Liver (tissue), 8 donors: ENCODE measurements at regions not wholly inside any gene's neighbourhood (a gene's known extent, or its start where the extent isn't known, plus 50 kb on each side); places are given as distances from the start of the nearest gene placed in this dataset.

Source experiments
- DNase-seq: peaks from one replicate; pipeline ENCODE4 v3.0.0-alpha.2; 2017; ENCODE audit warnings: low spot score
- H3K27ac ChIP-seq, 2 donors: one replicate each; pipeline ENCODE4 v1.7.0; 2013; ENCODE audit warnings: inconsistent platforms in 2 of 2, low read length in 2 of 2, control low read depth in 1 of 2, low read depth in 1 of 2, mild to moderate bottlenecking in 1 of 2
- H3K27me3 ChIP-seq, 4 donors: one replicate each; pipeline versions ENCODE4 v1.6.1 to v1.7.0; 2013; ENCODE audit warnings: low read length in 3 of 4, inconsistent platforms in 1 of 4, mild to moderate bottlenecking in 1 of 4, moderate library complexity in 1 of 4; ENCODE audit not compliant: control insufficient read depth in 4 of 4, insufficient read depth in 4 of 4
- H3K36me3 ChIP-seq, 4 donors: one replicate each; pipeline versions ENCODE4 v1.6.1 to v1.7.0; 2013; ENCODE audit warnings: low read length in 3 of 4, mild to moderate bottlenecking in 3 of 4, low read depth in 1 of 4, moderate library complexity in 1 of 4; ENCODE audit not compliant: control insufficient read depth in 4 of 4, insufficient read depth in 3 of 4
- H3K4me1 ChIP-seq, 4 donors: one replicate each; pipeline versions ENCODE4 v1.6.1 to v1.7.0; 2013; ENCODE audit warnings: low read length in 3 of 4, mild to moderate bottlenecking in 3 of 4, moderate library complexity in 1 of 4; ENCODE audit not compliant: control insufficient read depth in 4 of 4, insufficient read depth in 4 of 4
- H3K4me3 ChIP-seq, 3 donors: one replicate each; pipeline versions ENCODE4 v1.6.1 to v1.7.0; 2013; ENCODE audit warnings: low read length in 3 of 3, control low read depth in 1 of 3, low read depth in 1 of 3, mild to moderate bottlenecking in 1 of 3
- H3K9ac ChIP-seq, 2 donors: one replicate each; pipeline ENCODE4 v1.7.0; 2013; ENCODE audit warnings: low read length in 2 of 2, mild to moderate bottlenecking in 2 of 2, moderate library complexity in 2 of 2, control low read depth in 1 of 2, low read depth in 1 of 2
- H3K9me3 ChIP-seq, 4 donors: one replicate each; pipeline versions ENCODE4 v1.6.1 to v1.7.0; 2013; ENCODE audit warnings: low read length in 3 of 4; ENCODE audit not compliant: control insufficient read depth in 4 of 4
- ATF3 ChIP-seq: IDR thresholded peaks from 2 replicates; pipeline ENCODE4 v1.6.1; 2016; ENCODE audit warnings: antibody characterized with exemption
- EGR1 ChIP-seq, 2 donors: IDR thresholded peaks; 2 replicates each; pipeline ENCODE4 v1.6.1; 2016 to 2018; ENCODE audit warnings: antibody characterized with exemption in 2 of 2, low read depth in 2 of 2
- FOXA2 ChIP-seq: IDR thresholded peaks from 2 replicates; pipeline ENCODE4 v1.6.1; 2016; ENCODE audit warnings: antibody characterized with exemption
- HNF4G ChIP-seq: IDR thresholded peaks from 2 replicates; pipeline ENCODE4 v1.6.1; 2016; ENCODE audit warnings: antibody characterized with exemption
- JUND ChIP-seq, 2 donors: IDR thresholded peaks; 2 replicates each; pipeline ENCODE4 v1.6.1; 2016; ENCODE audit warnings: antibody characterized with exemption in 2 of 2
- NR2F2 ChIP-seq: IDR thresholded peaks from 2 replicates; pipeline ENCODE4 v1.6.1; 2016; ENCODE audit warnings: antibody characterized with exemption
- RAD21 ChIP-seq, 2 donors: IDR thresholded peaks; 2 replicates each; pipeline ENCODE4 v1.6.1; 2016; ENCODE audit warnings: antibody characterized with exemption in 2 of 2, mild to moderate bottlenecking in 2 of 2
- SP1 ChIP-seq: IDR thresholded peaks from 2 replicates; pipeline ENCODE4 v1.6.1; 2018; ENCODE audit warnings: antibody characterized with exemption, mild to moderate bottlenecking
- TAF1 ChIP-seq: conservative IDR thresholded peaks from 2 replicates; pipeline ENCODE4 v1.6.1; 2016; ENCODE audit warnings: antibody characterized with exemption, mild to moderate bottlenecking
- YY1 ChIP-seq: IDR thresholded peaks from 2 replicates; pipeline ENCODE4 v1.6.1; 2016; ENCODE audit warnings: antibody characterized with exemption, mild to moderate bottlenecking
- ZBTB33 ChIP-seq: IDR thresholded peaks from 2 replicates; pipeline ENCODE4 v1.6.1; 2016; ENCODE audit warnings: antibody characterized with exemption
- WGBS: extraction: QIAGEN DNeasy Blood & Tissue Kit; methylation state at CpG from one replicate; pipeline ENCODE4 v1.1.7; 2013; 5-methylcytosine and 5-hydroxymethylcytosine counted together
- TF ChIP-seq, protein P1 (sequence below): IDR thresholded peaks from 2 replicates; pipeline ENCODE4 v1.6.1; 2016; ENCODE audit warnings: antibody characterized with exemption
- TF ChIP-seq, protein P2 (sequence below): IDR thresholded peaks from 2 replicates; pipeline ENCODE4 v1.6.1; 2016; ENCODE audit warnings: antibody characterized with exemption, mild to moderate bottlenecking
- TF ChIP-seq, protein P3 (sequence below): fragments of 150-350 bp; IDR thresholded peaks from 2 replicates; pipeline ENCODE4 v1.5.1; 2017; ENCODE audit warnings: improper control_type of control experiment, low read depth, low read length; ENCODE audit not compliant: missing input control
- donor health status: healthy.
- donor health status: healthy.
- donor health status: healthy.
- donor health status: healthy.
- donor health status: healthy.

- Histone ChIP-seq H3K36me3 (no peaks in the 10 kb centered on the region), H3K4me3 (no peak overlapping the region), H3K9me3 (no peaks in the 10 kb centered on the region), H3K27ac (no peak overlapping the region), H3K4me1 (no peaks in the 10 kb centered on the region), H3K9ac (no peak overlapping the region), H3K27me3 (no peaks in the 10 kb centered on the region)
- 91% methylated on average over 23 of the region's 23 CpGs for WGBS
- TF ChIP-seq ZBTB33, result no peak
- no peak for TF ChIP-seq RAD21 (IDR thresholded peaks at IDR 0.05)
- TF ChIP-seq ATF3, result no peak
- no peak for TF ChIP-seq FOXA2
- TF ChIP-seq NR2F2, result no peak
- no peak for DNase-seq
These were observed 159.2 kb upstream of the PITRM1 start for GRCh38 chr10:3331690-3332230.

- no peaks in the 10 kb centered on the region for H3K27me3 ChIP-seq
- no peak for DNase-seq
- no peaks in the 10 kb centered on the region for H3K4me1 ChIP-seq
- no peaks in the 10 kb centered on the region for H3K9me3 ChIP-seq
- no peaks in the 10 kb centered on the region for H3K36me3 ChIP-seq
- H3K9ac ChIP-seq, result no peak overlapping the region
- TF ChIP-seq YY1, result no peak
- no peak for TF ChIP-seq SP1
- TF ChIP-seq, protein P1, sequence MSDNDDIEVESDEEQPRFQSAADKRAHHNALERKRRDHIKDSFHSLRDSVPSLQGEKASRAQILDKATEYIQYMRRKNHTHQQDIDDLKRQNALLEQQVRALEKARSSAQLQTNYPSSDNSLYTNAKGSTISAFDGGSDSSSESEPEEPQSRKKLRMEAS, result no peak
- TF ChIP-seq, protein P2, sequence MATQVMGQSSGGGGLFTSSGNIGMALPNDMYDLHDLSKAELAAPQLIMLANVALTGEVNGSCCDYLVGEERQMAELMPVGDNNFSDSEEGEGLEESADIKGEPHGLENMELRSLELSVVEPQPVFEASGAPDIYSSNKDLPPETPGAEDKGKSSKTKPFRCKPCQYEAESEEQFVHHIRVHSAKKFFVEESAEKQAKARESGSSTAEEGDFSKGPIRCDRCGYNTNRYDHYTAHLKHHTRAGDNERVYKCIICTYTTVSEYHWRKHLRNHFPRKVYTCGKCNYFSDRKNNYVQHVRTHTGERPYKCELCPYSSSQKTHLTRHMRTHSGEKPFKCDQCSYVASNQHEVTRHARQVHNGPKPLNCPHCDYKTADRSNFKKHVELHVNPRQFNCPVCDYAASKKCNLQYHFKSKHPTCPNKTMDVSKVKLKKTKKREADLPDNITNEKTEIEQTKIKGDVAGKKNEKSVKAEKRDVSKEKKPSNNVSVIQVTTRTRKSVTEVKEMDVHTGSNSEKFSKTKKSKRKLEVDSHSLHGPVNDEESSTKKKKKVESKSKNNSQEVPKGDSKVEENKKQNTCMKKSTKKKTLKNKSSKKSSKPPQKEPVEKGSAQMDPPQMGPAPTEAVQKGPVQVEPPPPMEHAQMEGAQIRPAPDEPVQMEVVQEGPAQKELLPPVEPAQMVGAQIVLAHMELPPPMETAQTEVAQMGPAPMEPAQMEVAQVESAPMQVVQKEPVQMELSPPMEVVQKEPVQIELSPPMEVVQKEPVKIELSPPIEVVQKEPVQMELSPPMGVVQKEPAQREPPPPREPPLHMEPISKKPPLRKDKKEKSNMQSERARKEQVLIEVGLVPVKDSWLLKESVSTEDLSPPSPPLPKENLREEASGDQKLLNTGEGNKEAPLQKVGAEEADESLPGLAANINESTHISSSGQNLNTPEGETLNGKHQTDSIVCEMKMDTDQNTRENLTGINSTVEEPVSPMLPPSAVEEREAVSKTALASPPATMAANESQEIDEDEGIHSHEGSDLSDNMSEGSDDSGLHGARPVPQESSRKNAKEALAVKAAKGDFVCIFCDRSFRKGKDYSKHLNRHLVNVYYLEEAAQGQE, result no peak
- TF ChIP-seq, protein P3, sequence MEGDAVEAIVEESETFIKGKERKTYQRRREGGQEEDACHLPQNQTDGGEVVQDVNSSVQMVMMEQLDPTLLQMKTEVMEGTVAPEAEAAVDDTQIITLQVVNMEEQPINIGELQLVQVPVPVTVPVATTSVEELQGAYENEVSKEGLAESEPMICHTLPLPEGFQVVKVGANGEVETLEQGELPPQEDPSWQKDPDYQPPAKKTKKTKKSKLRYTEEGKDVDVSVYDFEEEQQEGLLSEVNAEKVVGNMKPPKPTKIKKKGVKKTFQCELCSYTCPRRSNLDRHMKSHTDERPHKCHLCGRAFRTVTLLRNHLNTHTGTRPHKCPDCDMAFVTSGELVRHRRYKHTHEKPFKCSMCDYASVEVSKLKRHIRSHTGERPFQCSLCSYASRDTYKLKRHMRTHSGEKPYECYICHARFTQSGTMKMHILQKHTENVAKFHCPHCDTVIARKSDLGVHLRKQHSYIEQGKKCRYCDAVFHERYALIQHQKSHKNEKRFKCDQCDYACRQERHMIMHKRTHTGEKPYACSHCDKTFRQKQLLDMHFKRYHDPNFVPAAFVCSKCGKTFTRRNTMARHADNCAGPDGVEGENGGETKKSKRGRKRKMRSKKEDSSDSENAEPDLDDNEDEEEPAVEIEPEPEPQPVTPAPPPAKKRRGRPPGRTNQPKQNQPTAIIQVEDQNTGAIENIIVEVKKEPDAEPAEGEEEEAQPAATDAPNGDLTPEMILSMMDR, result no peak
- no peak for TF ChIP-seq TAF1
- TF ChIP-seq HNF4G, result no peak
- no peak for TF ChIP-seq NR2F2
- TF ChIP-seq EGR1 (IDR thresholded peaks at IDR 0.05; ENCODE audit: low read depth in 2 of 2), result no peak
- TF ChIP-seq JUND (IDR thresholded peaks at IDR 0.05), result no peak
- TF ChIP-seq FOXA2, result no peak
- H3K4me3 ChIP-seq, result no peak overlapping the region
- WGBS, result 90% methylated on average over 17 of the region's 17 CpGs
- H3K27ac ChIP-seq, result no peak overlapping the region
These were observed 158.6 kb upstream of the PITRM1 start for GRCh38 chr10:3331187-3331586.
